ENCODE measurements at regions not wholly inside any gene's neighbourhood (a gene's known extent, or its start where the extent isn't known, plus 50 kb on each side); places are given as distances from the start of the nearest gene placed in this dataset.

GRCh38 chr10:52409195-52409594, 95.1 kb downstream of the DKK1 start:
- no peak for TF ChIP-seq CTCF (IDR thresholded peaks at IDR 0.05 in 4 of 5, conservative IDR thresholded peaks at IDR 0.05 in 1 of 5)
- no peak for TF ChIP-seq POLR2A (IDR thresholded peaks at IDR 0.05)
